Prostate gland (tissue), 2 donors: ENCODE measurements at regions not wholly inside any gene's neighbourhood (a gene's known extent, or its start where the extent isn't known, plus 50 kb on each side); places are given as distances from the start of the nearest gene placed in this dataset.

Experiments used
- CTCF ChIP-seq, 4 experiments: fragments of 200-600 bp in 2 of 4; fragments of 450-650 bp in 2 of 4; sonication (generic) in 2 of 4; IDR thresholded peaks; 1 replicate in 3 of 4; 2 replicates in 1 of 4; pipeline ENCODE4 v1.5.1; 2016 to 2019; ENCODE audit warnings: antibody characterized with exemption in 4 of 4, mild to moderate bottlenecking in 2 of 4, moderate library complexity in 2 of 4
- POLR2A ChIP-seq: fragments of 450-650 bp; IDR thresholded peaks from one replicate; pipeline ENCODE4 v1.6.1; 2016; ENCODE audit warnings: antibody characterized with exemption, mild to moderate bottlenecking
- POLR2AphosphoS5 ChIP-seq: sonication (generic); formaldehyde crosslinking; IDR thresholded peaks from one replicate; pipeline ENCODE4 v1.6.1; 2017; ENCODE audit warnings: antibody characterized with exemption

- no peak for TF ChIP-seq CTCF (IDR thresholded peaks at IDR 0.05)
- no peak for TF ChIP-seq POLR2A
- no peak for TF ChIP-seq POLR2AphosphoS5
Observed at GRCh38 chr17:14843086-14843795, 421.9 kb downstream of the PMP22 start.
